Fibroblast of lung (primary cell): ENCODE measurements at regions not wholly inside any gene's neighbourhood (a gene's known extent, or its start where the extent isn't known, plus 50 kb on each side); places are given as distances from the start of the nearest gene placed in this dataset.

ENCODE experiments used
- EZH2 ChIP-seq: IDR thresholded peaks from 2 replicates; pipeline ENCODE4 v1.5.1; 2012; ENCODE audit warnings: low read length, control low read depth, mild to moderate bottlenecking; ENCODE audit errors: missing control alignments
- TF ChIP-seq, protein P1 (sequence below), 2 donors: IDR thresholded peaks in 1 of 2; conservative IDR thresholded peaks in 1 of 2; 1 replicate in 1 of 2; 2 replicates in 1 of 2; pipeline ENCODE4 v1.5.1; 2011 to 2012; ENCODE audit warnings: low read length in 2 of 2, control low read depth in 1 of 2, inconsistent platforms in 1 of 2, low read depth in 1 of 2, mild to moderate bottlenecking in 1 of 2

DNA sequence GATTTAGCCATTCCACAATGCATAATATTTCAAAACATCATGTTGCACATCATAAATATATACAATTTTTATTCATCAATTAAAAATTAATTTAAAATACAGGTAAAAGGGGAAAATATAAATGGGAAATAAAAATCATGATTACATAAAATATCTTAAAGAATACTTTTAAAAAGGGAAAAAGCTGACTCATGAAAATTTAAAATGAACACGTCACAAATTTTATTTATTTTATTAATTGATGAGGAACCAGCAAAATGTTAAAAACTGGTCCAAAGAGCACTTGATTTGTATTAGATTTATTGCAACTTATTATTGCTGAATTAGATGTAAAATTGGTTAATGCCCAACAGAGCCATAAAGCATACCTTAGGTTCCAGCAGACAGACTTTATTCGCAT, 78.5 kb upstream of the ANK2 start:
- no peak for TF ChIP-seq EZH2
- TF ChIP-seq, protein P1, sequence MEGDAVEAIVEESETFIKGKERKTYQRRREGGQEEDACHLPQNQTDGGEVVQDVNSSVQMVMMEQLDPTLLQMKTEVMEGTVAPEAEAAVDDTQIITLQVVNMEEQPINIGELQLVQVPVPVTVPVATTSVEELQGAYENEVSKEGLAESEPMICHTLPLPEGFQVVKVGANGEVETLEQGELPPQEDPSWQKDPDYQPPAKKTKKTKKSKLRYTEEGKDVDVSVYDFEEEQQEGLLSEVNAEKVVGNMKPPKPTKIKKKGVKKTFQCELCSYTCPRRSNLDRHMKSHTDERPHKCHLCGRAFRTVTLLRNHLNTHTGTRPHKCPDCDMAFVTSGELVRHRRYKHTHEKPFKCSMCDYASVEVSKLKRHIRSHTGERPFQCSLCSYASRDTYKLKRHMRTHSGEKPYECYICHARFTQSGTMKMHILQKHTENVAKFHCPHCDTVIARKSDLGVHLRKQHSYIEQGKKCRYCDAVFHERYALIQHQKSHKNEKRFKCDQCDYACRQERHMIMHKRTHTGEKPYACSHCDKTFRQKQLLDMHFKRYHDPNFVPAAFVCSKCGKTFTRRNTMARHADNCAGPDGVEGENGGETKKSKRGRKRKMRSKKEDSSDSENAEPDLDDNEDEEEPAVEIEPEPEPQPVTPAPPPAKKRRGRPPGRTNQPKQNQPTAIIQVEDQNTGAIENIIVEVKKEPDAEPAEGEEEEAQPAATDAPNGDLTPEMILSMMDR (conservative IDR thresholded peaks at IDR 0.05 in 1 of 2, IDR thresholded peaks at IDR 0.05 in 1 of 2; ENCODE audit: low read depth in 1 of 2, low read length in 2 of 2): no peak
